Colonic mucosa (tissue), 4 donors: ENCODE measurements at regions not wholly inside any gene's neighbourhood (a gene's known extent, or its start where the extent isn't known, plus 50 kb on each side); places are given as distances from the start of the nearest gene placed in this dataset.
A peak's percentile ranks its signal among the peaks of the same experiment; 100 is the strongest.

Source experiments
- DNase-seq: peaks from one replicate; pipeline ENCODE4 v3.0.0-alpha.2; 2020
- H3K27ac ChIP-seq: fragments of 200-600 bp; one replicate; pipeline ENCODE4 v1.8.0; 2021
- H3K27me3 ChIP-seq: fragments of 200-600 bp; one replicate; pipeline ENCODE4 v1.8.0; 2021
- H3K36me3 ChIP-seq: fragments of 200-600 bp; one replicate; pipeline ENCODE4 v1.8.0; 2021
- H3K4me1 ChIP-seq: fragments of 200-600 bp; one replicate; pipeline ENCODE4 v1.8.0; 2021; ENCODE audit warnings: mild to moderate bottlenecking
- H3K4me3 ChIP-seq: fragments of 200-600 bp; one replicate; pipeline ENCODE4 v1.8.0; 2021
- H3K9ac ChIP-seq, 2 donors: one replicate each; pipeline ENCODE4 v1.7.0; 2013; ENCODE audit warnings: control low read depth in 2 of 2, low read depth in 2 of 2, low read length in 2 of 2
- H3K9me3 ChIP-seq: fragments of 200-600 bp; one replicate; pipeline ENCODE4 v1.8.0; 2021
- CTCF ChIP-seq: fragments of 200-600 bp; IDR thresholded peaks from one replicate; pipeline ENCODE4 v1.8.0; 2022; ENCODE audit warnings: antibody characterized with exemption, mild to moderate bottlenecking
- intact Hi-C: fragments of 100-400 bp; cut with DNase I; formaldehyde crosslinking; loops from one replicate; pipeline ENCODE4 v1.14.1; 2022
- donor health status: healthy.
- donor health status: DM: no; HTN: no; CAD: no.
- donor health status: DM: no; HTN: no; CAD: no.

- intact Hi-C loops = no loop called here
- Histone ChIP-seq H3K9ac (no peak overlapping the region), H3K4me1 (peaks cover 3% of the 10 kb centered on the region), H3K27ac (no peak overlapping the region), H3K4me3 (no peak overlapping the region), H3K27me3 (no peaks in the 10 kb centered on the region), H3K9me3 (no peaks in the 10 kb centered on the region), H3K36me3 (no peaks in the 10 kb centered on the region)
- no peak for DNase-seq
- no peak for TF ChIP-seq CTCF
Measured at GRCh38 chr1:47557066-47557465, 119.2 kb downstream of the FOXD2 start.

GRCh38 chr1:47558601-47559593 is 121.1 kb downstream of the FOXD2 start:
- Histone ChIP-seq H3K4me3 (peak overlapping the region; percentile 12), H3K36me3 (no peaks in the 10 kb centered on the region), H3K9ac (peak overlapping the region; percentile 52 to 69), H3K4me1 (peaks cover 3% of the 10 kb centered on the region), H3K9me3 (no peaks in the 10 kb centered on the region), H3K27ac (peak overlapping the region; percentile 74), H3K27me3 (no peaks in the 10 kb centered on the region)
- peak; percentile 82 for DNase-seq
- TF ChIP-seq CTCF = no peak
- intact Hi-C loops = no loop called here

GRCh38 chr1:47559944-47560695 is 122.3 kb downstream of the FOXD2 start:
- intact Hi-C loops = no loop called here
- Histone ChIP-seq H3K27ac (peak overlapping the region; percentile 26), H3K27me3 (no peaks in the 10 kb centered on the region), H3K9me3 (no peaks in the 10 kb centered on the region), H3K4me1 (no peaks in the 10 kb centered on the region), H3K4me3 (no peak overlapping the region), H3K36me3 (no peaks in the 10 kb centered on the region), H3K9ac (peak overlapping the region in 1 of 2 donors; percentile 46)
- peak; percentile 50 for DNase-seq
- TF ChIP-seq CTCF = no peak

- Histone ChIP-seq H3K4me3 (no peak overlapping the region), H3K27me3 (no peaks in the 10 kb centered on the region), H3K9ac (no peak overlapping the region), H3K9me3 (no peaks in the 10 kb centered on the region), H3K36me3 (no peaks in the 10 kb centered on the region), H3K4me1 (no peaks in the 10 kb centered on the region), H3K27ac (no peak overlapping the region)
- no peak for TF ChIP-seq CTCF
- no peak for DNase-seq
- intact Hi-C loops = no loop called here
Measured at GRCh38 chr1:47561523-47562007, 123.7 kb downstream of the FOXD2 start.

- H3K27ac ChIP-seq = no peak overlapping the region
- no peaks in the 10 kb centered on the region for H3K9me3 ChIP-seq
- H3K4me1 ChIP-seq = no peaks in the 10 kb centered on the region
- no peak overlapping the region for H3K9ac ChIP-seq
- H3K27me3 ChIP-seq = no peaks in the 10 kb centered on the region
- H3K36me3 ChIP-seq = no peaks in the 10 kb centered on the region
- DNase-seq = no peak
- no peak for TF ChIP-seq CTCF
- no peak overlapping the region for H3K4me3 ChIP-seq
- intact Hi-C loops = no loop called here
Measured at GRCh38 chr1:47562147-47562546, 124.3 kb downstream of the FOXD2 start.
